Mesenchymal stem cell (in vitro differentiated cells and primary cell): ENCODE measurements at regions not wholly inside any gene's neighbourhood (a gene's known extent, or its start where the extent isn't known, plus 50 kb on each side); places are given as distances from the start of the nearest gene placed in this dataset.

ENCODE experiments used
- DNase-seq: peaks from one replicate; pipeline ENCODE4 v3.0.0-alpha.2; 2013
- H2AFZ ChIP-seq: one replicate; pipeline ENCODE4 v1.6.1; 2013; ENCODE audit warnings: low read depth, mild to moderate bottlenecking, control low read depth, inconsistent platforms, low read length, moderate library complexity
- H2AK5ac ChIP-seq: 2 replicates; pipeline ENCODE4 v1.6.1; 2013; ENCODE audit warnings: low read length, moderate library complexity, mild to moderate bottlenecking, inconsistent platforms; ENCODE audit not compliant: severe bottlenecking
- H2BK120ac ChIP-seq: one replicate; pipeline ENCODE4 v1.6.1; 2013; ENCODE audit warnings: low read depth, mild to moderate bottlenecking, inconsistent platforms, low read length, moderate library complexity
- H2BK12ac ChIP-seq, 2 experiments: one replicate each; pipeline ENCODE4 v1.6.1; 2013; ENCODE audit warnings: inconsistent platforms in 2 of 2, low read length in 2 of 2, mild to moderate bottlenecking in 2 of 2, moderate library complexity in 2 of 2, control low read depth in 1 of 2
- H2BK15ac ChIP-seq: one replicate; pipeline ENCODE4 v1.6.1; 2013; ENCODE audit warnings: mild to moderate bottlenecking, low read depth, inconsistent platforms; ENCODE audit not compliant: poor library complexity, severe bottlenecking
- H2BK5ac ChIP-seq: 2 replicates; pipeline ENCODE4 v1.6.1; 2013; ENCODE audit warnings: low read depth, mild to moderate bottlenecking, low read length, control low read depth, inconsistent platforms; ENCODE audit not compliant: poor library complexity, severe bottlenecking
- H3K14ac ChIP-seq, 2 experiments: one replicate each; pipeline ENCODE4 v1.6.1; 2013; ENCODE audit warnings: inconsistent platforms in 2 of 2, low read length in 2 of 2, control low read depth in 1 of 2, mild to moderate bottlenecking in 1 of 2, moderate library complexity in 1 of 2
- H3K18ac ChIP-seq, 2 experiments: one replicate each; pipeline ENCODE4 v1.6.1; 2013; ENCODE audit warnings: inconsistent platforms in 2 of 2, low read length in 2 of 2, control low read depth in 1 of 2, low read depth in 1 of 2, mild to moderate bottlenecking in 1 of 2
- H3K23ac ChIP-seq, 2 experiments: one replicate each; pipeline ENCODE4 v1.6.1; 2013; ENCODE audit warnings: inconsistent platforms in 2 of 2, low read length in 2 of 2, mild to moderate bottlenecking in 2 of 2, moderate library complexity in 2 of 2, control low read depth in 1 of 2
- H3K27ac ChIP-seq: 2 replicates; pipeline ENCODE4 v1.5.1; 2013; ENCODE audit warnings: mild to moderate bottlenecking, moderate library complexity, low read length, control low read depth, inconsistent platforms; ENCODE audit not compliant: poor library complexity, severe bottlenecking
- H3K27me3 ChIP-seq, 2 experiments: 2 replicates each; pipeline versions ENCODE4 v1.6.1 to v1.7.0; 2013; ENCODE audit warnings: low read length in 2 of 2, mild to moderate bottlenecking in 2 of 2, moderate library complexity in 2 of 2, control low read depth in 1 of 2, inconsistent platforms in 1 of 2; ENCODE audit not compliant: control insufficient read depth in 1 of 2, insufficient read depth in 1 of 2
- H3K36me3 ChIP-seq, 2 experiments: 2 replicates each; pipeline versions ENCODE4 v1.6.1 to v1.7.0; 2013; ENCODE audit warnings: low read length in 2 of 2, control low read depth in 1 of 2, inconsistent platforms in 1 of 2, low read depth in 1 of 2, mild to moderate bottlenecking in 1 of 2; ENCODE audit not compliant: insufficient read depth in 2 of 2, control insufficient read depth in 1 of 2
- H3K4ac ChIP-seq, 2 experiments: one replicate each; pipeline ENCODE4 v1.6.1; 2013; ENCODE audit warnings: inconsistent platforms in 2 of 2, low read length in 2 of 2, mild to moderate bottlenecking in 2 of 2, moderate library complexity in 2 of 2, control low read depth in 1 of 2, low read depth in 1 of 2
- H3K4me1 ChIP-seq: 2 replicates; pipeline ENCODE4 v1.6.1; 2013; ENCODE audit warnings: low read depth, low read length, control low read depth; ENCODE audit not compliant: control insufficient read depth, insufficient read depth
- H3K4me2 ChIP-seq: 2 replicates; pipeline ENCODE4 v1.6.1; 2013; ENCODE audit warnings: low read length, mild to moderate bottlenecking, inconsistent platforms; ENCODE audit not compliant: poor library complexity, severe bottlenecking
- H3K4me3 ChIP-seq, 2 experiments: 2 replicates each; pipeline versions ENCODE4 v1.5.1 to v1.7.0; 2013; ENCODE audit warnings: low read length in 2 of 2, mild to moderate bottlenecking in 2 of 2, control low read depth in 1 of 2, low read depth in 1 of 2; ENCODE audit not compliant: insufficient read depth in 1 of 2
- H3K79me1 ChIP-seq: replicated peaks from 2 replicates; pipeline ENCODE4 v1.6.1; 2013; ENCODE audit warnings: mild to moderate bottlenecking, control low read depth, low read length, inconsistent platforms; ENCODE audit not compliant: poor library complexity, severe bottlenecking
- H3K9ac ChIP-seq: 2 replicates; pipeline ENCODE4 v1.7.0; 2013; ENCODE audit warnings: mild to moderate bottlenecking, low read length, moderate library complexity
- H3K9me3 ChIP-seq: 2 replicates; pipeline ENCODE4 v1.7.0; 2013; ENCODE audit warnings: mild to moderate bottlenecking, low read length; ENCODE audit not compliant: control insufficient read depth
- H4K8ac ChIP-seq: one replicate; pipeline ENCODE4 v1.6.1; 2013; ENCODE audit warnings: inconsistent platforms, mild to moderate bottlenecking, low read length, moderate library complexity
- H4K91ac ChIP-seq: one replicate; pipeline ENCODE4 v1.6.1; 2013; ENCODE audit warnings: mild to moderate bottlenecking, low read length, inconsistent platforms
- WGBS: methylation state at CpG from one replicate; pipeline ENCODE4 v1.1.7; 2013; ENCODE audit warnings: mixed read lengths; 5-methylcytosine and 5-hydroxymethylcytosine counted together

- no peak overlapping the region for H3K14ac ChIP-seq
- H2BK12ac ChIP-seq, result no peak overlapping the region
- no peak for DNase-seq
- H3K9me3 ChIP-seq, result peaks cover 15% of the 10 kb centered on the region
- no peaks in the 10 kb centered on the region for H3K36me3 ChIP-seq
- H4K8ac ChIP-seq, result no peak overlapping the region
- no peak overlapping the region for H2BK120ac ChIP-seq
- H3K4ac ChIP-seq, result no peak overlapping the region
- H2AFZ ChIP-seq, result no peak overlapping the region
- H3K23ac ChIP-seq, result no peak overlapping the region
- H3K27ac ChIP-seq, result no peak overlapping the region
- WGBS, result 40% methylated on average over 1 of the region's 4 CpGs
- H2AK5ac ChIP-seq, result no peak overlapping the region
- no peak overlapping the region for H2BK15ac ChIP-seq
- no peak overlapping the region for H3K4me2 ChIP-seq
- H3K9ac ChIP-seq, result no peak overlapping the region
- H3K79me1 ChIP-seq, result no peaks in the 10 kb centered on the region
- H3K27me3 ChIP-seq, result no peaks in the 10 kb centered on the region
- no peak overlapping the region for H4K91ac ChIP-seq
- no peak overlapping the region for H3K18ac ChIP-seq
- no peak overlapping the region for H2BK5ac ChIP-seq
- no peak overlapping the region for H3K4me3 ChIP-seq
- H3K4me1 ChIP-seq, result no peaks in the 10 kb centered on the region
Observed at GRCh38 chr1:78758506-78758905, 108.9 kb downstream of the IFI44 start.

- no peak overlapping the region for H2AFZ ChIP-seq
- no peak overlapping the region for H2AK5ac ChIP-seq
- no peaks in the 10 kb centered on the region for H3K4me1 ChIP-seq
- H2BK120ac ChIP-seq, result no peak overlapping the region
- H2BK15ac ChIP-seq, result no peak overlapping the region
- no peak overlapping the region for H2BK12ac ChIP-seq
- no peaks in the 10 kb centered on the region for H3K27me3 ChIP-seq
- H4K91ac ChIP-seq, result no peak overlapping the region
- H4K8ac ChIP-seq, result no peak overlapping the region
- H3K9me3 ChIP-seq, result peaks cover 3% of the 10 kb centered on the region
- no peak for DNase-seq
- no peak overlapping the region for H3K27ac ChIP-seq
- no peak overlapping the region for H3K4ac ChIP-seq
- no peak overlapping the region for H3K4me2 ChIP-seq
- H3K79me1 ChIP-seq, result no peaks in the 10 kb centered on the region
- H3K23ac ChIP-seq, result no peak overlapping the region
- H3K9ac ChIP-seq, result no peak overlapping the region
- H3K14ac ChIP-seq, result no peak overlapping the region
- no peaks in the 10 kb centered on the region for H3K36me3 ChIP-seq
- H2BK5ac ChIP-seq, result no peak overlapping the region
- no peak overlapping the region for H3K4me3 ChIP-seq
- WGBS, result no CpG with 5 or more reads among the region's 3 CpGs
- H3K18ac ChIP-seq, result no peak overlapping the region
Observed at GRCh38 chr1:78759881-78760280, 110.2 kb downstream of the IFI44 start.

- H2BK5ac ChIP-seq, result no peak overlapping the region
- H3K18ac ChIP-seq, result no peak overlapping the region
- peaks cover 6% of the 10 kb centered on the region for H3K9me3 ChIP-seq
- no peak overlapping the region for H3K14ac ChIP-seq
- no peak overlapping the region for H3K4me2 ChIP-seq
- H3K79me1 ChIP-seq, result no peaks in the 10 kb centered on the region
- no peak overlapping the region for H3K9ac ChIP-seq
- WGBS, result 58% methylated on average over 2 of the region's 2 CpGs
- no peak for DNase-seq
- no peak overlapping the region for H2BK120ac ChIP-seq
- H2AK5ac ChIP-seq, result no peak overlapping the region
- H3K27me3 ChIP-seq, result no peaks in the 10 kb centered on the region
- no peaks in the 10 kb centered on the region for H3K4me1 ChIP-seq
- H3K4ac ChIP-seq, result no peak overlapping the region
- H3K23ac ChIP-seq, result no peak overlapping the region
- no peak overlapping the region for H2BK12ac ChIP-seq
- no peak overlapping the region for H3K27ac ChIP-seq
- H4K8ac ChIP-seq, result no peak overlapping the region
- no peak overlapping the region for H3K4me3 ChIP-seq
- H2AFZ ChIP-seq, result no peak overlapping the region
- H4K91ac ChIP-seq, result no peak overlapping the region
- H2BK15ac ChIP-seq, result no peak overlapping the region
- H3K36me3 ChIP-seq, result no peaks in the 10 kb centered on the region
Observed at GRCh38 chr1:78760858-78761257, 111.2 kb downstream of the IFI44 start.

GRCh38 chr1:78762113-78762512, 112.5 kb downstream of the IFI44 start:
- H3K4me1 ChIP-seq, result no peaks in the 10 kb centered on the region
- H3K4me3 ChIP-seq, result no peak overlapping the region
- H2BK120ac ChIP-seq, result no peak overlapping the region
- H2BK12ac ChIP-seq, result no peak overlapping the region
- H3K36me3 ChIP-seq, result no peaks in the 10 kb centered on the region
- H3K14ac ChIP-seq, result no peak overlapping the region
- H3K9ac ChIP-seq, result no peak overlapping the region
- no peak overlapping the region for H3K18ac ChIP-seq
- no peak overlapping the region for H4K91ac ChIP-seq
- peaks cover 10% of the 10 kb centered on the region for H3K9me3 ChIP-seq
- no peak overlapping the region for H2BK5ac ChIP-seq
- 100% methylated on average over 2 of the region's 4 CpGs for WGBS
- H2AK5ac ChIP-seq, result no peak overlapping the region
- no peak for DNase-seq
- H3K27me3 ChIP-seq, result no peaks in the 10 kb centered on the region
- H4K8ac ChIP-seq, result no peak overlapping the region
- no peak overlapping the region for H2BK15ac ChIP-seq
- no peak overlapping the region for H3K4ac ChIP-seq
- no peak overlapping the region for H3K4me2 ChIP-seq
- H3K27ac ChIP-seq, result no peak overlapping the region
- no peak overlapping the region for H3K23ac ChIP-seq
- H3K79me1 ChIP-seq, result no peaks in the 10 kb centered on the region
- no peak overlapping the region for H2AFZ ChIP-seq
